ENCODE measurements at regions not wholly inside any gene's neighbourhood (a gene's known extent, or its start where the extent isn't known, plus 50 kb on each side); places are given as distances from the start of the nearest gene placed in this dataset.

- no peaks in the 10 kb centered on the region for H3K27me3 ChIP-seq (ENCODE audit: low read depth)
- intact Hi-C loops (cut with DNase I) = no loop called here
- ATAC-seq (no peak), DNase-seq (no peak)
- H3K27ac ChIP-seq = no peak overlapping the region
- no peaks in the 10 kb centered on the region for H3K36me3 ChIP-seq
- H3K4me1 ChIP-seq = no peaks in the 10 kb centered on the region
- no peaks in the 10 kb centered on the region for H3K9me3 ChIP-seq
- TF ChIP-seq CTCF (IDR thresholded peaks at IDR 0.05) = no peak
- H3K4me3 ChIP-seq = no peak overlapping the region
These were observed 308.7 kb downstream of the PDGFC start for GRCh38 chr4:156662921-156663320.

GRCh38 chr4:156661555-156661954 lies 310.0 kb downstream of the PDGFC start:
- ATAC-seq (no peak), DNase-seq (no peak)
- Histone ChIP-seq H3K4me1 (no peaks in the 10 kb centered on the region), H3K9me3 (no peaks in the 10 kb centered on the region), H3K4me3 (no peak overlapping the region), H3K36me3 (no peaks in the 10 kb centered on the region), H3K27ac (no peak overlapping the region), H3K27me3 (ENCODE audit: low read depth) (no peaks in the 10 kb centered on the region)
- intact Hi-C loops (cut with DNase I) = no loop called here
- TF ChIP-seq CTCF (IDR thresholded peaks at IDR 0.05) = no peak

DNA sequence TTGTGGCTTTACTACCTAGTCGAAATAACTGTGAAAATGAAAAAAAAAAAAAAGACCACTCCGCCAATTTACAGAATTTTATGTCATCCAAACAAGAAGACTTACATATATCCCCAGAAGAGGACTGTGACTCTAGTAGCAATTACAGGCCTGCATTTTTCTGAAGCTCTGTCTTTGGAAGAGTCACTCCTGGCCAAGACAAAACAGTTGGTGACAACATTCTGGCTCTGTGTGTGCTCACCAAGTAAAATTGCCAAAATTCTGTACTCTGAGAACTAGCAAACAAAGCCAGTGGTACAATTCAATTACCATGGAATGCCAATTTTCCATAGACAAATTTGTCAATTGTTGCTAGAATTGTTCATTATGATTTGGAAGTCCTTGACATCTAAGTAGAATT lies 311.1 kb downstream of the PDGFC start:
- ATAC-seq = no peak
- intact Hi-C loops (cut with DNase I) = no loop called here
- DNase-seq = no peak
- H3K27ac ChIP-seq = no peak overlapping the region
- H3K4me3 ChIP-seq = no peak overlapping the region
- no peaks in the 10 kb centered on the region for H3K36me3 ChIP-seq
- TF ChIP-seq CTCF (IDR thresholded peaks at IDR 0.05) = no peak
- no peaks in the 10 kb centered on the region for H3K27me3 ChIP-seq (ENCODE audit: low read depth)
- no peaks in the 10 kb centered on the region for H3K4me1 ChIP-seq
- H3K9me3 ChIP-seq = no peaks in the 10 kb centered on the region

DNA sequence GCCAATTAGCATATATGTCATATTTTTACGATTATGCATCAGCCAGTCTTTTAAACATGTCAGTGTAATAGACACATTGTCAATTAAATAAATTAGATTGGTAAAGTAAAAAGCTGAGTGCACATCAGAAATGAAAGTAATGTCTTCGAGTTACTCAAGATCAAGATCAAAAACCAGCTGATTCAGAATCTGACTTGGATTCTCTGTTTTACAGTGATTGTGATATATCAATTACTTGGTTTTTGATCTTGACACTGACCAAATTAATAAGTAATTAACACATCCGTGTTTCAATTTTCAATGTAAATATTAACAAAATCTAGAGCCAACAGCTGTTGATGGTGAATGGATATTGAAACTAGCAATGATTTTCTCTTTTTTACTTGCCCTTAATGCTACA lies 311.6 kb downstream of the PDGFC start:
- H3K4me1 ChIP-seq = no peaks in the 10 kb centered on the region
- H3K9me3 ChIP-seq = no peaks in the 10 kb centered on the region
- no peaks in the 10 kb centered on the region for H3K36me3 ChIP-seq
- no peak overlapping the region for H3K4me3 ChIP-seq
- intact Hi-C loops (cut with DNase I) = no loop called here
- H3K27ac ChIP-seq = no peak overlapping the region
- DNase-seq (no peak), ATAC-seq (no peak)
- H3K27me3 ChIP-seq (ENCODE audit: low read depth) = no peaks in the 10 kb centered on the region
- no peak for TF ChIP-seq CTCF (IDR thresholded peaks at IDR 0.05)

- DNase-seq (no peak), ATAC-seq (no peak)
These were observed 312.0 kb downstream of the PDGFC start for GRCh38 chr4:156659570-156659969.

More at GRCh38 chr4:156659570-156659969, 312.0 kb downstream of the PDGFC start:
- H3K27ac ChIP-seq = no peak overlapping the region
- no peaks in the 10 kb centered on the region for H3K4me1 ChIP-seq
- H3K9me3 ChIP-seq = no peaks in the 10 kb centered on the region
- no peak for TF ChIP-seq CTCF (IDR thresholded peaks at IDR 0.05)
- H3K27me3 ChIP-seq (ENCODE audit: low read depth) = no peaks in the 10 kb centered on the region
- H3K36me3 ChIP-seq = no peaks in the 10 kb centered on the region
- intact Hi-C loops (cut with DNase I) = no loop called here
- H3K4me3 ChIP-seq = no peak overlapping the region
